ENCODE measurements at regions not wholly inside any gene's neighbourhood (a gene's known extent, or its start where the extent isn't known, plus 50 kb on each side); places are given as distances from the start of the nearest gene placed in this dataset.

DNA sequence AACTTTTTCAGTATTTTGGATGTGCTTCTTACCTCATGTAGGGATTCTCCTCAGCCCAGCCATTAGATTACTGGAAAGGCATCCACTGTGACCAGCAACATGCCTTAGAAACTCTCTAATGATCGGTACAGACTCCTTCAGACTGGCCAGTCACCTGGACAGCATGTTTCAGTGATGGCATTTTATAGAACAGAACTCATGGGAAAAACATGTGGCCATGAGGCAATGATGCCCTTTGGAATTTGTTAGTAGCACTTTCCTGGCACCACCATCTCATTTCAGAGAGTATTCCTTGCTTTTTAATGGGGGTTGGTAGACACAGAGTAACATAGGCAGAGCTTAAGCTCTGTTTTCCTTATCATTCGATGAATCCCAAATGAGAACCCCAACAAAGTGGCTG is 72.1 kb upstream of the FAM98A start:
- Histone ChIP-seq H3K4me1 (ENCODE audit: control insufficient read depth, insufficient read depth, low read length, poor library complexity, severe bottlenecking) (no peaks in the 10 kb centered on the region), H3K27ac (ENCODE audit: low read depth, low read length, severe bottlenecking) (no peak overlapping the region), H3K4me3 (ENCODE audit: extremely low read depth, insufficient read depth, low read length, poor library complexity, severe bottlenecking) (no peak overlapping the region), H3K9me3 (ENCODE audit: control insufficient read depth, low read length) (no peaks in the 10 kb centered on the region), H3K36me3 (ENCODE audit: control insufficient read depth, insufficient read depth, low read length) (no peaks in the 10 kb centered on the region)
- 75% methylated on average over 1 of the region's 2 CpGs; no CpG with 5 or more reads in 1 of the 2 experiments for WGBS, 2 experiments (ENCODE audit: insufficient coverage in 2 of 2)

GRCh38 chr2:33670392-33670937 is 71.4 kb upstream of the FAM98A start:
- Histone ChIP-seq H3K9me3 (ENCODE audit: control insufficient read depth, low read length) (peaks cover 3% of the 10 kb centered on the region), H3K36me3 (ENCODE audit: control insufficient read depth, insufficient read depth, low read length) (no peaks in the 10 kb centered on the region), H3K27ac (ENCODE audit: low read depth, low read length, severe bottlenecking) (no peak overlapping the region), H3K4me3 (ENCODE audit: extremely low read depth, insufficient read depth, low read length, poor library complexity, severe bottlenecking) (no peak overlapping the region), H3K4me1 (ENCODE audit: control insufficient read depth, insufficient read depth, low read length, poor library complexity, severe bottlenecking) (no peaks in the 10 kb centered on the region)
- WGBS, 2 experiments (ENCODE audit: insufficient coverage in 2 of 2), result 84 to 91% methylated on average over 3 of the region's 4 CpGs

DNA sequence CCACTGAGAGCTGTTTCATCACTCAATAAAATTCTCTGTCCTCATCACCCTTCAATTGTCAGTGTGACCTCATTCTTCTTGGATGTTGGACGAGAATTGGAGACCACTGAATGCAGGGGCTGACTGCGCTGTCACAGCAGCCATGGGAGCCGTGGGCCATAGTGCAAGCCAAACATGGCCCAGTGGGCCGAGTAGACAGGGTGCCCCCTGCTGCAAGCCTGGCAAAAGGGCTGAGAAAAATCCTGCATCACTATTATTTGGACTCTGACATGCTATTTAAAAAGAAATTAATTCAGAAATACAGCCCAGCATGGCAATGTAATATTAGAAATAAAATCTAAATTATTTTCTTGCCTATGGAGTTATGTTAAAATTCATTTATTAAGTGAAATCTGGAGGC is 67.8 kb upstream of the FAM98A start:
- Histone ChIP-seq H3K4me3 (ENCODE audit: extremely low read depth, insufficient read depth, low read length, poor library complexity, severe bottlenecking) (no peak overlapping the region), H3K36me3 (ENCODE audit: control insufficient read depth, insufficient read depth, low read length) (no peaks in the 10 kb centered on the region), H3K4me1 (ENCODE audit: control insufficient read depth, insufficient read depth, low read length, poor library complexity, severe bottlenecking) (no peaks in the 10 kb centered on the region), H3K9me3 (ENCODE audit: control insufficient read depth, low read length) (peaks cover 16% of the 10 kb centered on the region), H3K27ac (ENCODE audit: low read depth, low read length, severe bottlenecking) (no peak overlapping the region)
- WGBS, 2 experiments (ENCODE audit: insufficient coverage in 2 of 2), result 80% methylated on average over 3 to 4 of the region's 4 CpGs

GRCh38 chr2:33665039-33665438 is 65.9 kb upstream of the FAM98A start:
- H3K4me3 ChIP-seq (ENCODE audit: extremely low read depth, insufficient read depth, low read length, poor library complexity, severe bottlenecking), result no peak overlapping the region
- no peak overlapping the region for H3K27ac ChIP-seq (ENCODE audit: low read depth, low read length, severe bottlenecking)
- H3K9me3 ChIP-seq (ENCODE audit: control insufficient read depth, low read length), result peaks cover 16% of the 10 kb centered on the region
- no peaks in the 10 kb centered on the region for H3K36me3 ChIP-seq (ENCODE audit: control insufficient read depth, insufficient read depth, low read length)
- WGBS, 2 experiments (ENCODE audit: insufficient coverage in 2 of 2), result 100% methylated on average over 1 of the region's 1 CpG
- H3K4me1 ChIP-seq (ENCODE audit: control insufficient read depth, insufficient read depth, low read length, poor library complexity, severe bottlenecking), result no peaks in the 10 kb centered on the region

DNA sequence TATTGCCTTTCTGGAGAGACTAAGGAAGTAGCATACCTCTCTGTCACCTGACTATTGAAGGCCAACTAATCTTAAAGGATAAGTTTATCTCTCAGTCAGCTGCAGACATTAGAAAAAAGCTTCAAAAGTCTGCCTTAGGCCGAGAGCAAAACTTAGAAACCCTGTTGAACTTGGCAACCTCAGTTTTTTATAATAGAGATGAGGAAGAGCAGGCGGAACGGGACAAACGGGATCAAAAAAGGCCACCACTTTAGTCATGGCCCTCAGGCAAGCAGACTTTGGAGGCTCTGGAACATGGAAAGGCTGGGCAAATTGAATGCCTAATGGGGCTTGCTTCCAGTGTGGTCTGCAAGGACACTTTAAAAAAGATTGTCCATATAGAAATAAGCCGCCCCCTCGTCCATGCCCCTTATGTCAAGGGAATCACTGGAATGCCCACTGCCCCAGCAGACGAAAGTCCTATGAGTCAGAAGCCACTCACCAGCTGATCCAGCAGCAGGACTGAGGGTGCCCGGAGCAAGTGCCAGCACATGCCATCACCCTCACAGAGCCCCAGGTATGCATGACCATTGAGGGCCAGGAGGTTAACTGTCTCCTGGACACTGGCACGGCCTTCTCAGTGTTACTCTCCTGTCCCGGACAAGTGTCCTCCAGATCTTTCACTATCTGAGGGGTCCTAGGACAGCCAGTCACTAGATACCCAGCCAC is 61.5 kb upstream of the FAM98A start:
- H3K4me3 ChIP-seq (ENCODE audit: extremely low read depth, insufficient read depth, low read length, poor library complexity, severe bottlenecking), result no peak overlapping the region
- no peaks in the 10 kb centered on the region for H3K4me1 ChIP-seq (ENCODE audit: control insufficient read depth, insufficient read depth, low read length, poor library complexity, severe bottlenecking)
- WGBS, 2 experiments (ENCODE audit: insufficient coverage in 2 of 2), result 90 to 92% methylated on average over 9 to 10 of the region's 10 CpGs
- no peaks in the 10 kb centered on the region for H3K36me3 ChIP-seq (ENCODE audit: control insufficient read depth, insufficient read depth, low read length)
- peaks cover 13% of the 10 kb centered on the region for H3K9me3 ChIP-seq (ENCODE audit: control insufficient read depth, low read length)
- no peak overlapping the region for H3K27ac ChIP-seq (ENCODE audit: low read depth, low read length, severe bottlenecking)

DNA sequence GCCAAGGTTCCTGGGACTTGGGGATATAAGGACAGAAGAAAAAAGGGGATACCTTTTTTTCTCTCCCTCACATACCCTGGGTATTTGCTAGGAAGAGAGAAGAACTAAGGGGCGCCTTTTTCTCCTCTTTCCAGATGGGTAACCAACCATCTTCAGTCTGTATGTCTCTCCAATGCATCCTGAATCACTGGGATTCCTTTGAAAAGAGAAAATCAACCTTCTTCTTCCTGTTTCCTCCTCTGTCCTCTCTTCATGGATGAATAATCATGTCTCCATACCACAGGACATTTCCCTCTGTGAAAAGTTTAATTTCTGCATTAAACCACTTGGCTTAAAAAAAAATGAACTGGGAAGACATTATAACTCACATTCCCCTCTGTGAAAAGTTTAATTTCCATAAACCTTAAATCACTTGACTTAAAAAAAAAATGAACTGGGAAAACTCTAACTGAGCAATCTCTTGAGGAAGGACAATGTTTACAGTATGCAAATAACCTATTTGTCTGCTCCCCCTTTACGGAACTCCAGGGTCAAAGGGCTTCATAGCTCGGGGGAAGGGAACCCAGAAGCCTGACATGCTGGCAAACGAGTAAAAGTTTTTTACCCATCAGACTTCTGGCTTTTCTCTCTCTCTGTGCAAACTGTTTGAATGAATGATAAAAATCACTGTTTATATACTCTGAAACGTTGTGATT is 56.7 kb upstream of the FAM98A start:
- H3K27ac ChIP-seq (ENCODE audit: low read depth, low read length, severe bottlenecking), result no peak overlapping the region
- H3K9me3 ChIP-seq (ENCODE audit: control insufficient read depth, low read length), result peaks cover 9% of the 10 kb centered on the region
- H3K4me1 ChIP-seq (ENCODE audit: control insufficient read depth, insufficient read depth, low read length, poor library complexity, severe bottlenecking), result no peaks in the 10 kb centered on the region
- H3K4me3 ChIP-seq (ENCODE audit: extremely low read depth, insufficient read depth, low read length, poor library complexity, severe bottlenecking), result no peak overlapping the region
- H3K36me3 ChIP-seq (ENCODE audit: control insufficient read depth, insufficient read depth, low read length), result no peaks in the 10 kb centered on the region
- WGBS, 2 experiments (ENCODE audit: insufficient coverage in 2 of 2), result 82 to 100% methylated on average over 1 to 2 of the region's 5 CpGs

GRCh38 chr2:33652830-33653229 is 53.7 kb upstream of the FAM98A start:
- no peaks in the 10 kb centered on the region for H3K36me3 ChIP-seq (ENCODE audit: control insufficient read depth, insufficient read depth, low read length)
- 100% methylated on average over 1 of the region's 1 CpG; no CpG with 5 or more reads in 1 of the 2 experiments for WGBS, 2 experiments (ENCODE audit: insufficient coverage in 2 of 2)

GRCh38 chr2:33650171-33650570 is 51.1 kb upstream of the FAM98A start:
- Histone ChIP-seq H3K9me3 (ENCODE audit: control insufficient read depth, low read length) (peaks cover 6% of the 10 kb centered on the region), H3K36me3 (ENCODE audit: control insufficient read depth, insufficient read depth, low read length) (no peaks in the 10 kb centered on the region), H3K4me3 (ENCODE audit: extremely low read depth, insufficient read depth, low read length, poor library complexity, severe bottlenecking) (no peak overlapping the region), H3K27ac (ENCODE audit: low read depth, low read length, severe bottlenecking) (no peak overlapping the region), H3K4me1 (ENCODE audit: control insufficient read depth, insufficient read depth, low read length, poor library complexity, severe bottlenecking) (no peaks in the 10 kb centered on the region)
- WGBS, 2 experiments (ENCODE audit: insufficient coverage in 2 of 2), result no CpG with 5 or more reads among the region's 1 CpG

More at GRCh38 chr2:33652830-33653229, 53.7 kb upstream of the FAM98A start:
- H3K27ac ChIP-seq (ENCODE audit: low read depth, low read length, severe bottlenecking), result no peak overlapping the region
- no peak overlapping the region for H3K4me3 ChIP-seq (ENCODE audit: extremely low read depth, insufficient read depth, low read length, poor library complexity, severe bottlenecking)
- H3K9me3 ChIP-seq (ENCODE audit: control insufficient read depth, low read length), result peaks cover 9% of the 10 kb centered on the region
- H3K4me1 ChIP-seq (ENCODE audit: control insufficient read depth, insufficient read depth, low read length, poor library complexity, severe bottlenecking), result no peaks in the 10 kb centered on the region
